ENCODE measurements at regions not wholly inside any gene's neighbourhood (a gene's known extent, or its start where the extent isn't known, plus 50 kb on each side); places are given as distances from the start of the nearest gene placed in this dataset.

DNA sequence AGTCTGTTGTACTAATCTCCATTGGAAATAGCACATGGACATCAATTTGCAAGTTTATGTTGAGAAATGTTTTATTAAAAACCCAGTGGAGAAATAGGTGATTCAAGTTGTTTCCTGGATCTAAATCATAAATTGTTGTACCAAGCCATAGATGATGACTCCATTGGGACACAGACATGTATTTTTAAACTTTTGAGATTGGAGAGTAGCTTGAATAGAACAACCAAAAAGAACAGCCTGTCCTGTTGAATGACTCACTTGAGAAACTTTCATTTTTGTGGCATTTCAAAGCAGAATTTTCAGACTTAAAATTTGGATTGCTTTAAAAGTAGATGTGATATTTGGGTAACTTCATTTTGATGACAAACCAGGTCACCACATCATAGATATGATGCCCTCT is 197.5 kb downstream of the GPAM start:
- ChIA-PET CTCF (ENCODE audit: partially characterized antibody) (no interaction called here), POLR2A (ENCODE audit: partially characterized antibody) (no interaction called here)
- intact Hi-C loops (cut with micrococcal nuclease), result no loop called here

DNA sequence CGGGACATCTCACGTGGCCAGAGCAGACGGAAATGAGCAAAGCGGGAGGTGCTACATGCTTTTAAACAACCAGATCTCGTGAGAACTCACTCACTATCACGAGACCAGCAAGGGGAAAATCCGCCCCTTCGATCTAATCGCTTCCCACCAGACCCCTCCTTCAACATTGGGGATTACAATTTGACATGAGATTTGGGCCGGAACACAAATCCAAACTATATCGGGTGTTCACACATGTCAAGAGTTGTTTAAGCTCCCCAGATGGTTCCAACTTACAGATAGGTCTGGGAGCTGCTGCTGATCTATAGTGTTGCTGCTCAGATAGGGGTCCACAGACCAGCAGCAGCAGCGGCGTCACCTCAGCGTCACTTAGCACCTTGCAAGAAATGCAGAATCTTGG is 194.9 kb downstream of the GPAM start:
- DNase-seq, result no peak
- H3K4me3 ChIP-seq (ENCODE audit: low read length in 2 of 2), result no peak overlapping the region
- H3K4me1 ChIP-seq (ENCODE audit: insufficient read depth, low read length), result no peaks in the 10 kb centered on the region
- Mint-ChIP-seq H3K9me3 (peaks cover 0 to 3% (median 0%) of the 10 kb centered on the region in 8 donors), H3K36me3 (no peaks in the 10 kb centered on the region), H3K27me3 (peaks cover 4 to 8% of the 10 kb centered on the region in 2 donors), H3K27ac (no peak overlapping the region), H3K4me1 (no peaks in the 10 kb centered on the region), H3K4me3 (no peak overlapping the region)
- no peaks in the 10 kb centered on the region for H3K9me3 ChIP-seq (ENCODE audit: control insufficient read depth in 1 of 2, low read length in 2 of 2)
- no peaks in the 10 kb centered on the region for H3K27me3 ChIP-seq (ENCODE audit: insufficient read depth, low read length)
- ChIA-PET CTCF (ENCODE audit: partially characterized antibody) (no interaction called here), POLR2A (ENCODE audit: partially characterized antibody) (no interaction called here)
- intact Hi-C loops (cut with micrococcal nuclease), result no loop called here
- no peak overlapping the region for H3K27ac ChIP-seq (ENCODE audit: low read depth, low read length)
- no peaks in the 10 kb centered on the region for H3K36me3 ChIP-seq (ENCODE audit: insufficient read depth, low read length)

More for the DNA sequence above, 197.5 kb downstream of the GPAM start:
- Histone ChIP-seq H3K9me3 (ENCODE audit: control insufficient read depth in 1 of 2, low read length in 2 of 2) (no peaks in the 10 kb centered on the region), H3K4me3 (ENCODE audit: low read length in 2 of 2) (no peak overlapping the region), H3K27me3 (ENCODE audit: insufficient read depth, low read length) (no peaks in the 10 kb centered on the region), H3K4me1 (ENCODE audit: insufficient read depth, low read length) (no peaks in the 10 kb centered on the region), H3K27ac (ENCODE audit: low read depth, low read length) (no peak overlapping the region), H3K36me3 (ENCODE audit: insufficient read depth, low read length) (no peaks in the 10 kb centered on the region)
- no peaks in the 10 kb centered on the region for H3K4me1 Mint-ChIP-seq
- no peak overlapping the region for H3K27ac Mint-ChIP-seq
- H3K9me3 Mint-ChIP-seq, result peaks cover 0 to 3% (median 0%) of the 10 kb centered on the region in 8 donors
- H3K4me3 Mint-ChIP-seq, result no peak overlapping the region
- DNase-seq, result no peak
- peaks cover 4 to 8% of the 10 kb centered on the region in 2 donors for H3K27me3 Mint-ChIP-seq
- H3K36me3 Mint-ChIP-seq, result no peaks in the 10 kb centered on the region

DNA sequence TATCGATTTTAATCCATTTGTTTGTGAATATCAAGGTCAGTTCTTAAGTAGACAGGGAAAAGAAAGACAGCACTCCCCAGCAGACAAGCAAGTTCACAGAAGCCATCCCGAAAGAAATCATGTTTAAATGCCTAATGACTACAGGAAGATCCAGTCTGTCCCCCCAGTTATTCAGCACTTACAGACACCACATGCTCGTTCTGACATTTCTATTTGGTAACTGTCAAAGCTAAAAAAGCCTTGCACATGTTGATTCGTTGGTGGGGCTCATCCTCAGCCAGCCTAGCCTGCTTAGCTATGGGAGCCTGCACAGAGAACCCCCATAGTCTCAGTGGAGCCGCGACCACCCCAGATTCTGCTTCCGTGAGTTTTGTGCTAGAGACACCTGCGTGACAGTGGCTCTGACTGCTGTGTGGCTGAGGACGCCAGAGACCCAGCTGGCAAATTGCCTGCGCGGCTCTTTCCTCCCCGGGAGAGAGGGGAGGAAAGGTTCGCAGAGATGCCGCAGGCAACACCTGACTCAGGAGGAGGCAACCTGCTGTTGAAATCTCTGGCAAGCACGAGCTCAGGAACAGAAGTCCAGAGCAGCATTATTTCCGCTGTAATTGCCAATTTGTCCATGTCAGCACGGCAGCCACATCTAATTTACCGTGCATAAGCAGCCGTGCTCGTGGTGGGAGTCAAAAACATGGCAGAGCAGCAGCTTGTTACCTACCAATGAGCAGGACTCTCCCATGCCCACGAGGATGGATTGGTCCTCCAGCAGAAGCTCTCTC is 194.2 kb downstream of the GPAM start:
- DNase-seq, result no peak
- Histone ChIP-seq H3K4me3 (ENCODE audit: low read length in 2 of 2) (no peak overlapping the region), H3K27ac (ENCODE audit: low read depth, low read length) (no peak overlapping the region), H3K36me3 (ENCODE audit: insufficient read depth, low read length) (no peaks in the 10 kb centered on the region), H3K27me3 (ENCODE audit: insufficient read depth, low read length) (no peaks in the 10 kb centered on the region), H3K9me3 (ENCODE audit: control insufficient read depth in 1 of 2, low read length in 2 of 2) (no peaks in the 10 kb centered on the region), H3K4me1 (ENCODE audit: insufficient read depth, low read length) (no peaks in the 10 kb centered on the region)
- H3K27me3 Mint-ChIP-seq, result peaks cover 4 to 8% of the 10 kb centered on the region in 2 donors
- no peaks in the 10 kb centered on the region for H3K36me3 Mint-ChIP-seq
- POLR2A ChIA-PET (ENCODE audit: partially characterized antibody), result no interaction called here
- peaks cover 0 to 3% (median 0%) of the 10 kb centered on the region in 8 donors for H3K9me3 Mint-ChIP-seq
- H3K4me1 Mint-ChIP-seq, result no peaks in the 10 kb centered on the region
- no peak overlapping the region for H3K4me3 Mint-ChIP-seq
- intact Hi-C loops (cut with micrococcal nuclease), result no loop called here
- no peak overlapping the region for H3K27ac Mint-ChIP-seq
- CTCF ChIA-PET (ENCODE audit: partially characterized antibody), result no interaction called here

DNA sequence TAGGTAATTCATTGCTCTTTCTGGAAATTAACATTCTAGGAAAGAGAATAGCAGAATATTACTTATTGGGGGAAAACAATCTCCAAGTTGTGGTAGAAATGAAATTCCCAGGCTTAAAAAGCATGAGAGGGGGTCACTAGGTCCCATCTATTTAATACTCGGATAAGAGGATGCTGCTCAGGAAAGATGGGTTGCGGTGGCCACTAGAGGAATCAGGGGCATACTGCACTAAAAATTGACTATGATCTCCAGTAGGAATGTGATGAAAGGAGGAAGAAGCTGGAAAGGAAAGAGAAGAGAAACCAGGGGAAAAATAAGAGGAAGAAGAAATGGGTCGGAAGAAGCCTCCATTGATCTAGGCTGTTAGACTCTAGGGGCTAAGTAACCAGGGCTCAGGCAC is 192.8 kb downstream of the GPAM start:
- H3K4me3 ChIP-seq (ENCODE audit: low read length in 2 of 2), result no peak overlapping the region
- H3K4me1 Mint-ChIP-seq, result no peaks in the 10 kb centered on the region
- H3K9me3 Mint-ChIP-seq, result peaks cover 0 to 8% (median 2%) of the 10 kb centered on the region in 8 donors
- CTCF ChIA-PET (ENCODE audit: partially characterized antibody), result no interaction called here
- no peak for DNase-seq
- no peak overlapping the region for H3K27ac ChIP-seq (ENCODE audit: low read depth, low read length)
- H3K4me3 Mint-ChIP-seq, result no peak overlapping the region
- H3K27me3 ChIP-seq (ENCODE audit: insufficient read depth, low read length), result no peaks in the 10 kb centered on the region
- H3K9me3 ChIP-seq (ENCODE audit: control insufficient read depth in 1 of 2, low read length in 2 of 2), result no peaks in the 10 kb centered on the region
- H3K36me3 ChIP-seq (ENCODE audit: insufficient read depth, low read length), result no peaks in the 10 kb centered on the region
- intact Hi-C loops (cut with micrococcal nuclease), result no loop called here
- no peaks in the 10 kb centered on the region for H3K36me3 Mint-ChIP-seq
- no peaks in the 10 kb centered on the region for H3K4me1 ChIP-seq (ENCODE audit: insufficient read depth, low read length)
- H3K27me3 Mint-ChIP-seq, result peaks cover 6 to 8% of the 10 kb centered on the region in 2 donors
- POLR2A ChIA-PET (ENCODE audit: partially characterized antibody), result no interaction called here
- H3K27ac Mint-ChIP-seq, result no peak overlapping the region

DNA sequence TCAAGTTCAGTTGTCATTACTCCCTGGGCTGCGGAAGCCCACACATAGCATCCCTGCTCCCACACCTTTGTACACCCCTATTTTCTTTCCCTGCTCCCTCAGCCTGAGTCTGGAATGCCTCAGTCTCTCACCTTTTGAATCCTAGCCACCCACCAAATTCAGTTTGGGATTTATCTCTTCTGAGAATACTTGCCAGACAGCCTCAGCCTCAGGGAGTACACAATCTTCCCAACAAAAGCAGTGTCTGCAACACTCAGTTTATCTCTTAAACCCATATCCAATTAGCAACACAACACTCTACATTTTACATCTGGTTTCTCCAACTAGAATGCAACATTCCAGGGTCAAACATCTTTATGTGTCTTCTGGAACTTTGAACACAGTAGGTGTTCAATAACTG is 190.2 kb downstream of the GPAM start:
- DNase-seq, result no peak
- ChIA-PET CTCF (ENCODE audit: partially characterized antibody) (no interaction called here), POLR2A (ENCODE audit: partially characterized antibody) (no interaction called here)
- no peak overlapping the region for H3K27ac ChIP-seq (ENCODE audit: low read depth, low read length)
- intact Hi-C loops (cut with micrococcal nuclease), result no loop called here
- Mint-ChIP-seq H3K27me3 (peaks cover 6 to 10% of the 10 kb centered on the region in 2 donors), H3K4me3 (no peak overlapping the region), H3K4me1 (no peaks in the 10 kb centered on the region), H3K36me3 (no peaks in the 10 kb centered on the region), H3K27ac (no peak overlapping the region), H3K9me3 (peaks cover 0 to 8% (median 0%) of the 10 kb centered on the region in 8 donors)
- H3K4me1 ChIP-seq (ENCODE audit: insufficient read depth, low read length), result no peaks in the 10 kb centered on the region
- H3K36me3 ChIP-seq (ENCODE audit: insufficient read depth, low read length), result no peaks in the 10 kb centered on the region
- no peak overlapping the region for H3K4me3 ChIP-seq (ENCODE audit: low read length in 2 of 2)
- no peaks in the 10 kb centered on the region for H3K27me3 ChIP-seq (ENCODE audit: insufficient read depth, low read length)
- H3K9me3 ChIP-seq (ENCODE audit: control insufficient read depth in 1 of 2, low read length in 2 of 2), result no peaks in the 10 kb centered on the region

DNA sequence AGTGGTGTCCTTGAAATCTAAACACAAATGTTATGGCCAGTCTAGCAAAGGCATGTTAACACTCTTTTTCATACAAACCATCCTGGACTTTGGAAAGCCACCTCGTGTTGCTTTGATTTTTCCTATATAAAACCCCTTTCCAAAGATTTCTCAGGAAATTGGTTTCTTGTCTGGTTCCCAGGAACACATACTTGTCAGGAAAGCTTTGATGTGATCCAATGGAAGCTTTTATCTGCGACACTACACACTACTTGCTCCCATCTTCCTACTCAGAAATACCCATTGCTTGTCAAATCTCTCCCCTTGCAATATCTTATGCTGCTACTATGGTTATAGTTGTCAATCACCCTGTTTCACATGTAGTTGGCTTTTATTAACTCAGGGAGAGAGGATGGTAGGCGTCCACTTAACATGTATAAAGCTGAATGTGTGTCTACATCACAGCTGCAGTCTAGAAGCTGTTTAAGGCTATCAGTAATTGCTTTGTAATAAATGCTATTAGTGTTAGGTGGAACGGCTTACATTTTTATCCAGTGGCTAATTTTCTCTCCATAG is 189.6 kb downstream of the GPAM start:
- ChIA-PET CTCF (ENCODE audit: partially characterized antibody) (no interaction called here), POLR2A (ENCODE audit: partially characterized antibody) (no interaction called here)
- Mint-ChIP-seq H3K36me3 (no peaks in the 10 kb centered on the region), H3K9me3 (peaks cover 0 to 8% (median 0%) of the 10 kb centered on the region in 8 donors), H3K27ac (no peak overlapping the region), H3K27me3 (peaks cover 4 to 10% of the 10 kb centered on the region in 2 donors), H3K4me1 (no peaks in the 10 kb centered on the region), H3K4me3 (no peak overlapping the region)
- no peak for DNase-seq
- Histone ChIP-seq H3K4me3 (ENCODE audit: low read length in 2 of 2) (no peak overlapping the region), H3K27ac (ENCODE audit: low read depth, low read length) (no peak overlapping the region), H3K4me1 (ENCODE audit: insufficient read depth, low read length) (no peaks in the 10 kb centered on the region), H3K9me3 (ENCODE audit: control insufficient read depth in 1 of 2, low read length in 2 of 2) (no peaks in the 10 kb centered on the region), H3K27me3 (ENCODE audit: insufficient read depth, low read length) (no peaks in the 10 kb centered on the region), H3K36me3 (ENCODE audit: insufficient read depth, low read length) (no peaks in the 10 kb centered on the region)
- intact Hi-C loops (cut with micrococcal nuclease), result no loop called here

DNA sequence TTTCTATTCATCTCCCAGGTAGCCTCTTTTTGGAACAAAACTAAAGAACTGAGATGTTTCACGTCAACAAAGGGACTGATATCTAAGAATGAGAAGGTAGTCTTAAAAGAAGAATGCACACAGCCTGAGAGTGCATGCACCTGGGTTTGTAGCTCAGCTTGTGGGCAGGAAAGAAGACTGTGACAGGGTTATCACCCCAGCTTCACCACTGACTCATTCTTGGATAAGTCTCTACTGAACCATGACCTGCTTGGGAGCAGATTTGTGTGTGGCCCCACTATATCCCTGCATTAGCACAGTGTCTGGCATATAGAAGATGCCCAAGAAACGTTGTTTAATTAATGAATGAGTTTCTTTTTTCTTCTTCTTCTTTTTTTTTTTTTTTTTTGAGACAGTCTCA is 187.5 kb downstream of the GPAM start:
- H3K27ac ChIP-seq (ENCODE audit: low read depth, low read length), result no peak overlapping the region
- POLR2A ChIA-PET (ENCODE audit: partially characterized antibody), result no interaction called here
- no peaks in the 10 kb centered on the region for H3K9me3 ChIP-seq (ENCODE audit: control insufficient read depth in 1 of 2, low read length in 2 of 2)
- peaks cover 4 to 6% of the 10 kb centered on the region in 2 donors for H3K27me3 Mint-ChIP-seq
- intact Hi-C loops (cut with micrococcal nuclease), result no loop called here
- H3K36me3 ChIP-seq (ENCODE audit: insufficient read depth, low read length), result no peaks in the 10 kb centered on the region
- DNase-seq, result no peak
- no peaks in the 10 kb centered on the region for H3K36me3 Mint-ChIP-seq
- no peak overlapping the region for H3K4me3 Mint-ChIP-seq
- no peaks in the 10 kb centered on the region for H3K4me1 ChIP-seq (ENCODE audit: insufficient read depth, low read length)
- H3K9me3 Mint-ChIP-seq, result peaks cover 0 to 8% (median 0%) of the 10 kb centered on the region in 8 donors
- no peak overlapping the region for H3K4me3 ChIP-seq (ENCODE audit: low read length in 2 of 2)
- CTCF ChIA-PET (ENCODE audit: partially characterized antibody), result interaction anchor here (0.9 kb wide), 1 partner anchor 26 kb away, joined by 3 read pairs; no protein-coding TSS in a partner anchor
- H3K27me3 ChIP-seq (ENCODE audit: insufficient read depth, low read length), result no peaks in the 10 kb centered on the region
- H3K27ac Mint-ChIP-seq, result no peak overlapping the region
- no peaks in the 10 kb centered on the region for H3K4me1 Mint-ChIP-seq
